Heart left ventricle (tissue), 13 donors: ENCODE measurements at regions not wholly inside any gene's neighbourhood (a gene's known extent, or its start where the extent isn't known, plus 50 kb on each side); places are given as distances from the start of the nearest gene placed in this dataset.

Experiments
- CTCF ChIP-seq, 12 donors: fragments of 200-600 bp; sonication (generic) in 4 of 12; IDR thresholded peaks; one replicate each; pipeline versions ENCODE4 v1.5.0 to v1.8.0; 2018 to 2022; ENCODE audit warnings: antibody characterized with exemption in 12 of 12, mild to moderate bottlenecking in 5 of 12
- POLR2A ChIP-seq, 2 donors: fragments of 450-650 bp; IDR thresholded peaks; one replicate each; pipeline ENCODE4 v1.6.1; 2017; ENCODE audit warnings: antibody characterized with exemption in 2 of 2, mild to moderate bottlenecking in 2 of 2, moderate library complexity in 2 of 2
- donor health status: ischemic (EF 13 %, LVEDD 7.1; RV severe dilation, severe dysfunction).
- donor health status: DM: no; HTN: yes; CAD: no.
- donor health status: DM: no; HTN: no; CAD: no.
- donor health status: ischemic (EF 25% LVEDD 6.9; RV normal size, moderate dysfunction).
- donor health status: ischemic (EF 25% LVEDD 5.7; RV mildly dilated, moderate dysfunction).
- donor health status: ischemic (EF 35%, LVEDD 5.7; RV mildly dilated, moderate dysfunction).
- donor health status: nonischemic (EF 11% LVEDD 7.7; RV severe dilation, severe dysfunction).
- donor health status: DM: yes; HTN: yes; CAD: no.
- donor health status: PGD.
- donor health status: ischemic (EF 29% LVEDD 5.4; RV normal size, mild dysfunction).
- donor health status: nonischemic (EF 23%, LVEDD 6.1; RV moderate dilation, normal function).

DNA sequence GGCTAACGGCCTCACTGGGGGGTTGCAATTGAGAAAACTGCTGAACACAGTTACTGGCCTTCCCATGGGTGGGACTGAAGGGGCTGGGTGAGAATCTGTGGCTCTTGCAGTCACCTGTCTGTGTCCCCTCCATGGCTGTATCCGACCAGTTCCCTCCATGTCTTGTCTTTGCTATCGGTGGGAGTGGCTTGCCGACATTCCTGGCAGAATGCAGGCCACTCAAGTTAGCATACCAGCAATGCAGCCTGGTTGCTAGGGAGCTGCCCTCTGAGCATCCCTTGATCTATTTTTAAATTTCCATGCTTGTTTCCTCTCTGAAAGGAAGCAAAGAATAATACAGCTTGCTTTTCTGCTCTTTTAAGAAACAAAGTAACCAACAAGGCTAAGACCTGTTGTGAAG lies 1509.7 kb upstream of the WWC1 start:
- TF ChIP-seq POLR2A (IDR thresholded peaks at IDR 0.05) (no peak), CTCF (IDR thresholded peaks at IDR 0.05) (no peak)
